Urothelium cell line (cell line): ENCODE measurements at regions not wholly inside any gene's neighbourhood (a gene's known extent, or its start where the extent isn't known, plus 50 kb on each side); places are given as distances from the start of the nearest gene placed in this dataset.

Source experiments
- DNase-seq: peaks from one replicate; pipeline ENCODE4 v3.0.0; 2011; ENCODE audit warnings: low spot score, mixed read lengths
- FAIRE-seq: peaks from 2 replicates; lab custom pipeline; 2011; peaks lifted over from hg19 to GRCh38; lab: Jason Lieb, UNC

GRCh38 chr12:91931111-91931510 lies 214.5 kb downstream of the BTG1 start:
- FAIRE-seq = no peak
- no peak for DNase-seq

- FAIRE-seq = no peak
These were observed 217.1 kb downstream of the BTG1 start for GRCh38 chr12:91928501-91928900.

GRCh38 chr12:91926848-91927247 lies 218.8 kb downstream of the BTG1 start:
- FAIRE-seq (no peak), DNase-seq (peak; percentile 15)

More at GRCh38 chr12:91928501-91928900, 217.1 kb downstream of the BTG1 start:
- no peak for DNase-seq

GRCh38 chr12:91924827-91925226 lies 220.8 kb downstream of the BTG1 start:
- DNase-seq = no peak
- no peak for FAIRE-seq

GRCh38 chr12:91923864-91924263 lies 221.8 kb downstream of the BTG1 start:
- DNase-seq = no peak
- FAIRE-seq = no peak

GRCh38 chr12:91922674-91923073 lies 223.0 kb downstream of the BTG1 start:
- DNase-seq (no peak), FAIRE-seq (no peak)

- DNase-seq (no peak), FAIRE-seq (no peak)
These were observed 223.5 kb downstream of the BTG1 start for GRCh38 chr12:91922139-91922538.

DNA sequence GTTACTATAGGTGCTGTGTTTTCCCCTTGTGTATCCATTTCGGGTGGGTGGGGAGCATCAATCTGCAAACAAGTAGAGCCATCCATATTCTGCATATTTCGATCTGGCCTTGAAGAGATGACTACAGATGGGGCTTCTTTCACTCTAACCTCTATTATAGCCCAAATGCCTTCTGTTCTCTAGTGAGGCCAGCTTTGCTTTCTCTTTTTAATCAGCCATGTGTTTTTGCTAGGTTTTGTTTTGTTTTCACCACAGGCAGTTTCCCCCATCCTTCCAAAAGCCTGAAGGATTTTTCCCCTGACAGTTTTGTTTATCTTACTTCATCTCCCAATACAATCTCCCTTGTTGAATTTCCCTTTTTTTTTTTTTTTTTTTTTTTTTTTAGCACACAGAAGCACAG lies 224.1 kb downstream of the BTG1 start:
- DNase-seq = no peak
- FAIRE-seq = no peak

DNA sequence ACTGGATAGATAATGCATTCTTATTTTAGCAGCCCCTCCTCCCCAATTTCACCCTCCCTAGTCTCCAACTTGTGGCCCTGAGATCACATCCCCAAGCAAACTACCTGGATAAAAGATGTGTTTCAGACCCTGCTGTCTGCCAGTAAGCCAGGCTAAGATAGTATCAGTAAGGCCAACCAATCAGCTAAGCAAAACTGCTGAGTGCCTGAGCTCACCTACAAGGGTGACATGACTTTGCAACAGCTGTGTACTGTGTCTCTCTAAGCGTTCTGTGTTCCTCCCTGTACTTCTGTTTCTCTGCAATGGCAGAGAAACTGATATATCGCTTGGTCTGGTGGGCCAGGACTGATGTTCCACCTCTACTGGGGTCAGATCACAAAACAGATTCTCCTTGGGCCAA lies 224.9 kb downstream of the BTG1 start:
- DNase-seq = no peak
- FAIRE-seq = no peak

DNA sequence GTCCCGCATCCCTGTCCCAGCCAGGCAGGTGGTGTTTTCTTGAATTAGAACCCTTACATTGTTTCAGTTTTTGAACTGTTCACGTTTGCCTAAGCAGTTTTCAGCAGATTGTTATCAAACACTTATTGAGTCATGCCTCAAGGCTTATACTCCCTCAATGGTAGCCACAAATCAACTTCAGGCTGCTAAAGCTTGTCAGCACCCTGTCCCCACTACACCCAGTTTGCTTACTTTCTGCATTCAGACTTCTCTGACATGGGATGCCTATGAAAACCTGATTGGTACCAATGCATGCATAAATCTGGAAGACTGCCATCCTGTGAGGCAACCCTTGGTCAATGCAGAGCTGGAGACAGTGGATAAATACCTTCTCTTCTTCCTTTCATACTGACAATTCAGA lies 225.4 kb downstream of the BTG1 start:
- FAIRE-seq (no peak), DNase-seq (no peak)

- FAIRE-seq (no peak), DNase-seq (no peak)
These were observed 227.2 kb downstream of the BTG1 start for GRCh38 chr12:91918431-91918830.

DNA sequence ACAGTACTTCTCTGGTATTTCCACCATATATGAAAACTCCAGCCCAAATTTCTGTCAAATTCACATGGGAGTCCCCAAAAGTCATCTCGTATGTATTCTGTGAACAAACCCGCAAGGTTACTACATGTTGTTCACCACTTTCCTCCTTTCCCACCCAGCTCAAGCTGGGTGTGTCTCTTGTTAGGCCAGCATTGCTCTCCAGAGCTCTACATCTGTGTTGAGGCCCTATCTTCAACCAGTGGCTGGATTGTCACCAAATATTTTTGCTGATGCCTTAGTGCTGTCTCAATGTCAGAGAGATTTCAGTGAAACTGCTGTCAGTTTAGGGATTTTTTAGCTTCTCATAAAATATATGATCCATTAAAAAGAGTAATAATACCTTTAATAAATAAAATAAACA lies 230.9 kb downstream of the BTG1 start:
- DNase-seq = no peak
- no peak for FAIRE-seq

DNA sequence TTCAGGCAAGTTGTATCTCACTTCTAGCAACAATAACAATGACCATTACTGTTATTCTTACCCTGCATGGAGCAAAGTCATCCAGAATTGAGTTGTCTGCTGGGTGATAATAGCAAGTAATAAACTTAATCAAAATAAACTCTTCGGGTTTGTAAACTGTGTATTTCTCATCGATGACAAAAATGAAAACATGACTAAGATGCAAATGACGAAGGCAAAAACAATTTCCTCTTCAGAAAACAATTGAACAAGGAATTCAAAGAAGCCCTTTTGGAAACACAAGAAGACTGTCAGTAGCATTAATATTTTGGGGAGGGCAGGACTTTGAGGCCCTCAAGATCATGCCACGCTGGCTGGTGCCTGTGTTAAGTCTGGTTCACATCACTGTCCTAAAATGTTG lies 232.0 kb downstream of the BTG1 start:
- FAIRE-seq (no peak), DNase-seq (no peak)

GRCh38 chr12:91913124-91913523 lies 232.5 kb downstream of the BTG1 start:
- FAIRE-seq = no peak
- DNase-seq = no peak

- FAIRE-seq = no peak
- no peak for DNase-seq
These were observed 233.5 kb downstream of the BTG1 start for GRCh38 chr12:91912178-91912577.

DNA sequence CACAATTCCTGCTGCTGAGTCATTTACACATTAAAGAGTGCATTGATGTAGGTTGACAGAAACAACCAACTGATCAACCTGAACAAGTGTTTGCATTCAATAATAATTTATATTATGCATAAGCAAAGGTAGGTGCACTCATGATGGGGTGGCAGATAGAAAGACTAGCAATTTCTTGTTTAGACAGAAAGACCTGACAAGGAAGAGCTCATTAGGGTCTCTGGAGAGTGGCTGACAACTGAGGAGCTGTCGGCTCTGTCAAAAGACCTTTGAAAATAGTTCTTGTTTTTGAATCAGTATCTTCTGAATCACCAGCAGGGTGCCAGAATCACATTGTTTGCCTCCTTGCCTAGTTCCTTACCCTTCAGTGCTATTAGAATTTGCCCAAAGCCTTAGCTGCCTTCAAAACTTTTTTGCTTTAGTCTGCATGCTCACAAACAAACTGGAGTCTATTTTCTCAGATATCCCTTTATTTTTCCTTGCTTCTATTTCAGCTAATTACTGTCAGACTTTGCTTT lies 234.7 kb downstream of the BTG1 start:
- FAIRE-seq = no peak

GRCh38 chr12:91902860-91903683 lies 242.6 kb downstream of the BTG1 start:
- FAIRE-seq (no peak), DNase-seq (peak; percentile 8)

More for the DNA sequence above, 234.7 kb downstream of the BTG1 start:
- DNase-seq = no peak

DNA sequence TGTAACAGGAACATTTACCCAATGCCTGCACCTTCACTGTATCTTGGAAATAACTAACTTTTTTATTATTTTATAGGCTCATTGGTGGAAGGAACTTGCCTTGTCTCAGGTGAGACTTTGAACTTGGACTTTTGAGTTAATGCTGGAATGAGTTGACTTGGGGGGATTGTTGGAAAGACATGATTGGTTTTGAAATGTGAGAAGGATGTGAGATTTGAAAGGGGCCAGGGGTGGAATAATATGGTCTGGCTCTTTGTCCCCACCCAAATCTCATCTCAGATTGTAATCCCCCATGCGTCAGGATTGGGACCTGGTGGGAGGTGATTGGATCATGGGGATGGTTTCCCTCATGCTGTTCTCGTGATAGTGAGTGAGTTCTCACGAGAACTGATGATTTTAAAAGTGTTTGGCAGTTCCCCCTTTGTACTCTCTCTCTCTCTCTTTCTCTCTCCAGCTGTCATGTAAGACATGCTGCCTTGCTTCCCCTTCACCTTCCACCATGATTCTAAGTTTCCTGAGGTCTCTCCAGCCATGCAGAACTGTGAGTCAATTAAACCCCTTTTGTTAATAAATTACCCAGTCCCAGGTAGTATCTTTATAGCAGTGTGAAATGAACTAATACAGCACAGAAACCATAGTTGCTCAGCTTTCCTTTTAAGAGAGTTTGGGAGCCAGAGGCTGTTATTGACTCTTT lies 244.1 kb downstream of the BTG1 start:
- DNase-seq = no peak
- FAIRE-seq = no peak

GRCh38 chr12:91900971-91901370 lies 244.7 kb downstream of the BTG1 start:
- DNase-seq = no peak
- FAIRE-seq = no peak

GRCh38 chr12:91899056-91899455 lies 246.6 kb downstream of the BTG1 start:
- FAIRE-seq (no peak), DNase-seq (no peak)

GRCh38 chr12:91897025-91897515 lies 248.6 kb downstream of the BTG1 start:
- DNase-seq = no peak
- FAIRE-seq = no peak
